CD14-positive monocyte (primary cell): ENCODE measurements at regions not wholly inside any gene's neighbourhood (a gene's known extent, or its start where the extent isn't known, plus 50 kb on each side); places are given as distances from the start of the nearest gene placed in this dataset.
A peak's percentile ranks its signal among the peaks of the same experiment; 100 is the strongest.

Source experiments
- DNase-seq, 3 donors: peaks; one replicate each; pipeline ENCODE4 v3.0.0-alpha.2; 2011 to 2022
- H2AFZ ChIP-seq: 2 replicates; pipeline ENCODE4 v1.6.0; 2012; ENCODE audit warnings: mild to moderate bottlenecking, low read depth, low read length, inconsistent platforms; ENCODE audit not compliant: insufficient read depth, poor library complexity, severe bottlenecking
- H3K27ac ChIP-seq, 2 donors: 1 replicate in 1 of 2; 2 replicates in 1 of 2; pipeline ENCODE4 v1.5.1; 2012 to 2013; ENCODE audit warnings: low read length in 2 of 2, control low read depth in 1 of 2, inconsistent platforms in 1 of 2, low read depth in 1 of 2, mild to moderate bottlenecking in 1 of 2
- H3K27me3 ChIP-seq, 2 donors: one replicate each; pipeline versions ENCODE4 v1.6.0 to v1.6.1; 2011 to 2013; ENCODE audit warnings: low read length in 2 of 2; ENCODE audit not compliant: control insufficient read depth in 2 of 2, insufficient read depth in 2 of 2
- H3K36me3 ChIP-seq, 2 donors: replicated peaks in 1 of 2; 1 replicate in 1 of 2; 2 replicates in 1 of 2; pipeline versions ENCODE4 v1.5.1 to v1.6.1; 2012 to 2013; ENCODE audit warnings: low read length in 2 of 2, control low read depth in 1 of 2, inconsistent platforms in 1 of 2, mild to moderate bottlenecking in 1 of 2; ENCODE audit not compliant: insufficient read depth in 2 of 2, control insufficient read depth in 1 of 2
- H3K4me1 ChIP-seq, 2 donors: 1 replicate in 1 of 2; 2 replicates in 1 of 2; pipeline versions ENCODE4 v1.5.1 to v1.6.1; 2012 to 2013; ENCODE audit warnings: low read length in 2 of 2, control low read depth in 1 of 2, inconsistent platforms in 1 of 2, mild to moderate bottlenecking in 1 of 2, moderate library complexity in 1 of 2; ENCODE audit not compliant: insufficient read depth in 2 of 2, control insufficient read depth in 1 of 2
- H3K4me2 ChIP-seq: replicated peaks from 2 replicates; pipeline ENCODE3; 2012; ENCODE audit warnings: low read length, moderate library complexity, mild to moderate bottlenecking; ENCODE audit not compliant: poor library complexity, severe bottlenecking; ENCODE audit errors: extremely low read depth
- H3K4me3 ChIP-seq, 3 experiments: fragments of 200-600 bp in 1 of 3; sonication (generic) in 1 of 3; replicated peaks in 1 of 3; 1 replicate in 2 of 3; 2 replicates in 1 of 3; pipeline ENCODE4 v1.5.1; 2011 to 2013; ENCODE audit warnings: low read length in 3 of 3, mild to moderate bottlenecking in 3 of 3, control low read depth in 2 of 3, low read depth in 2 of 3, inconsistent platforms in 1 of 3, moderate library complexity in 1 of 3
- H3K79me2 ChIP-seq: 2 replicates; pipeline ENCODE4 v1.6.0; 2012; ENCODE audit warnings: mild to moderate bottlenecking, control low read depth, inconsistent platforms, low read length, moderate library complexity; ENCODE audit not compliant: insufficient read depth
- H3K9ac ChIP-seq: 2 replicates; pipeline ENCODE4 v1.6.0; 2017; ENCODE audit warnings: low read length, mild to moderate bottlenecking; ENCODE audit not compliant: insufficient read depth, poor library complexity, severe bottlenecking
- H3K9me3 ChIP-seq, 2 donors: replicated peaks in 1 of 2; 1 replicate in 1 of 2; 2 replicates in 1 of 2; pipeline versions ENCODE4 v1.5.1 to v1.6.1; 2012 to 2013; ENCODE audit warnings: low read length in 2 of 2, control low read depth in 1 of 2; ENCODE audit not compliant: control insufficient read depth in 1 of 2, insufficient read depth in 1 of 2
- H4K20me1 ChIP-seq: 2 replicates; pipeline ENCODE4 v1.6.0; 2012; ENCODE audit warnings: mild to moderate bottlenecking, low read length, control low read depth, moderate library complexity; ENCODE audit not compliant: insufficient read depth
- H3K27ac Mint-ChIP-seq, 7 donors: one replicate each; pipeline ENCODE4 v1.8.0; 2020; ENCODE audit warnings: mild to moderate bottlenecking in 7 of 7, mixed read lengths in 7 of 7, moderate library complexity in 6 of 7, inconsistent platforms in 2 of 7
- H3K27me3 Mint-ChIP-seq, 3 donors: one replicate each; pipeline ENCODE4 v1.8.0; 2021 to 2022; ENCODE audit warnings: low read depth in 3 of 3, mild to moderate bottlenecking in 3 of 3, mixed read lengths in 3 of 3, moderate library complexity in 3 of 3, inconsistent platforms in 1 of 3
- H3K36me3 Mint-ChIP-seq, 2 donors: one replicate each; pipeline ENCODE4 v1.8.0; 2020; ENCODE audit warnings: mixed read lengths in 2 of 2, inconsistent platforms in 1 of 2, mild to moderate bottlenecking in 1 of 2
- H3K4me1 Mint-ChIP-seq: one replicate; pipeline ENCODE4 v1.8.0; 2020; ENCODE audit warnings: mild to moderate bottlenecking, mixed read lengths
- H3K4me3 Mint-ChIP-seq, 2 donors: one replicate each; pipeline ENCODE4 v1.8.0; 2020; ENCODE audit warnings: mild to moderate bottlenecking in 2 of 2, mixed read lengths in 2 of 2, moderate library complexity in 1 of 2
- H3K9me3 Mint-ChIP-seq, 7 donors: one replicate each; pipeline ENCODE4 v1.8.0; 2020 to 2022; ENCODE audit warnings: mixed read lengths in 7 of 7, mild to moderate bottlenecking in 6 of 7, moderate library complexity in 6 of 7, inconsistent platforms in 2 of 7
- WGBS: methylation state at CpG from one replicate; pipeline ENCODE4 v1.1.5; 2013; ENCODE audit warnings: missing lambda C conversion rate; ENCODE audit not compliant: insufficient coverage; 5-methylcytosine and 5-hydroxymethylcytosine counted together
- intact Hi-C, 2 donors: fragments of 100-400 bp; cut with micrococcal nuclease; formaldehyde crosslinking; loops; one replicate each; pipeline versions ENCODE4 v1.15.0 to v1.15.1; 2023
- TF ChIP-seq, protein P1 (sequence below): fragments of 200-600 bp; IDR thresholded peaks from one replicate; pipeline ENCODE4 v1.8.0; 2022; ENCODE audit warnings: antibody characterized with exemption, mild to moderate bottlenecking

DNA sequence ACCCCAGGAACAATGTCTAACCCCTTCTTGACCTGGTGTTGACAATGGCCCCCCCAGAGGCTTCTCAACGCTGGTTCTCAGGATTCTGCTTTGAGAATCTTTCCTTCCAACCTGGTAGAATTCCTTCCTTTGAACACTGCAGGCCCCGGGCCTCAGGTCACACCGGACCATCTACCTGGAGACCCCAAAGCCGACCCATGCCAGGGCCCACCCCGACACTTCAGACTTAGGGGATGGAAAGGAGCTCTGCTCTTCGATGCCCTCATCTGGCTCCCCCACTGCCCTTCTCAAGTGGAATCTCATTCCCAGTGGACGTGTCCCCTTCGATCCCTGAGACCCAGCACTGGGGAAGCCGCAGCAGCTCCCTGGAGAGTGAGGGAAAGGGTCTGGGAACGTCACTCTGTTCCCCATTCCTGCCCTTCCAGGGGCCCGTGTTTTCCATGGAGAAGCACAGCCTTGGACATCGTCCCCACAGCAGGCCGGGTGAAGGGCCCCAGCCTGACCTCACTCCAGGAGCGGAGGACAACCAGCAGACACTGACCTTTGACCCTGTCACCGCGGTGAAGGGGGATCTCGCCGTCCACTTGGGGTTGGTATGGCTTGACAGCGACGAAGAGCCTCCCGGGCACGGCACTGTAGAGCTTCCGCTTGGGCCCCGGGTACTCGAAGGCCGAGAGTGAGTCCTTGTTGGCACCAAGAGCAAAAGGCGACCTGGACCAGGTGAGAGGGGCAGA lies 408.3 kb downstream of the CTTN start:
- Mint-ChIP-seq H3K36me3 (no peaks in the 10 kb centered on the region), H3K4me3 (peak overlapping the region in 1 of 2 donors; percentile 16), H3K27me3 (peaks cover 15 to 22% (median 15%) of the 10 kb centered on the region in 3 donors), H3K9me3 (peaks cover 0 to 5% (median 1%) of the 10 kb centered on the region in 7 donors), H3K27ac (no peak overlapping the region), H3K4me1 (no peaks in the 10 kb centered on the region)
- TF ChIP-seq, protein P1, sequence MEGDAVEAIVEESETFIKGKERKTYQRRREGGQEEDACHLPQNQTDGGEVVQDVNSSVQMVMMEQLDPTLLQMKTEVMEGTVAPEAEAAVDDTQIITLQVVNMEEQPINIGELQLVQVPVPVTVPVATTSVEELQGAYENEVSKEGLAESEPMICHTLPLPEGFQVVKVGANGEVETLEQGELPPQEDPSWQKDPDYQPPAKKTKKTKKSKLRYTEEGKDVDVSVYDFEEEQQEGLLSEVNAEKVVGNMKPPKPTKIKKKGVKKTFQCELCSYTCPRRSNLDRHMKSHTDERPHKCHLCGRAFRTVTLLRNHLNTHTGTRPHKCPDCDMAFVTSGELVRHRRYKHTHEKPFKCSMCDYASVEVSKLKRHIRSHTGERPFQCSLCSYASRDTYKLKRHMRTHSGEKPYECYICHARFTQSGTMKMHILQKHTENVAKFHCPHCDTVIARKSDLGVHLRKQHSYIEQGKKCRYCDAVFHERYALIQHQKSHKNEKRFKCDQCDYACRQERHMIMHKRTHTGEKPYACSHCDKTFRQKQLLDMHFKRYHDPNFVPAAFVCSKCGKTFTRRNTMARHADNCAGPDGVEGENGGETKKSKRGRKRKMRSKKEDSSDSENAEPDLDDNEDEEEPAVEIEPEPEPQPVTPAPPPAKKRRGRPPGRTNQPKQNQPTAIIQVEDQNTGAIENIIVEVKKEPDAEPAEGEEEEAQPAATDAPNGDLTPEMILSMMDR, result no peak
- Histone ChIP-seq H2AFZ (no peak overlapping the region), H3K27ac (no peak overlapping the region), H3K4me3 (no peak overlapping the region), H3K4me1 (no peaks in the 10 kb centered on the region), H3K27me3 (peaks cover 0 to 8% of the 10 kb centered on the region in 2 donors), H4K20me1 (no peaks in the 10 kb centered on the region), H3K4me2 (no peak overlapping the region), H3K79me2 (no peaks in the 10 kb centered on the region), H3K9ac (no peak overlapping the region), H3K9me3 (no peaks in the 10 kb centered on the region), H3K36me3 (no peaks in the 10 kb centered on the region)
- intact Hi-C loops, result no loop called here
- DNase-seq, result no peak
- 98% methylated on average over 15 of the region's 27 CpGs for WGBS

DNA sequence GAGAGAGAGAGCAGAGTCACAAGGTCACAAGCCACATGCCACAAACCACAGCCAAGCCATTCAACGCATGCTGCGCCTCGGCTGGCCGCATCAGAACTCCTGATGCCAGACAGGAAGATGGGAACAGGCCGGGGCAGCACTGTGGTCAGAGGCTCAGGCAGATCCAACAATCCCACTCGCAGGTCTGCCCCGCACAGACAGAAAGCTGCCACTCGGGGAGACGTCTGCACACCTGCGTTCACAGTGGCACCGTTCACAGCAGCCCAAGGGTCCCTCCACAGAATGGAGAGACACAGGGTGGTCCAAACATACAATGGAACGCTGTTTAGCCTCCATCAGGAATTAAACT lies 408.8 kb downstream of the CTTN start:
- Mint-ChIP-seq H3K27ac (no peak overlapping the region), H3K27me3 (peaks cover 15 to 23% (median 15%) of the 10 kb centered on the region in 3 donors), H3K4me3 (no peak overlapping the region), H3K36me3 (no peaks in the 10 kb centered on the region), H3K4me1 (no peaks in the 10 kb centered on the region), H3K9me3 (peaks cover 0 to 5% (median 1%) of the 10 kb centered on the region in 7 donors)
- intact Hi-C loops, result no loop called here
- Histone ChIP-seq H3K27ac (no peak overlapping the region), H3K27me3 (peaks cover 0 to 8% of the 10 kb centered on the region in 2 donors), H3K36me3 (no peaks in the 10 kb centered on the region), H3K9me3 (no peaks in the 10 kb centered on the region), H3K79me2 (no peaks in the 10 kb centered on the region), H4K20me1 (no peaks in the 10 kb centered on the region), H3K9ac (no peak overlapping the region), H3K4me1 (no peaks in the 10 kb centered on the region), H3K4me3 (no peak overlapping the region), H2AFZ (no peak overlapping the region), H3K4me2 (no peak overlapping the region)
- TF ChIP-seq, protein P1, result no peak
- WGBS, result 93% methylated on average over 12 of the region's 12 CpGs
- DNase-seq, result no peak
